SK-MEL-5 (cell line): ENCODE measurements at regions not wholly inside any gene's neighbourhood (a gene's known extent, or its start where the extent isn't known, plus 50 kb on each side); places are given as distances from the start of the nearest gene placed in this dataset.
"Not testable (repeated sequence)": the region's sequence is repeated elsewhere in the genome, so short reads cannot be mapped to it uniquely, and the experiment has no call there.

Experiments used
- DNase-seq: peaks from one replicate; pipeline ENCODE4 v3.0.0-alpha.2; 2016; ENCODE audit warnings: low read depth, low spot score
- in situ Hi-C: cut with HindIII; loops from 2 replicates; pipeline ENCODE4 v1.10.0; 2016; ENCODE audit warnings: low sequenced_read_pairs, high pct_unique_total_duplicates, low pct_unique_long_range_greater_than_20kb

GRCh38 chr7:79976711-79977020 lies 158.0 kb upstream of the GNAI1 start:
- in situ Hi-C loops, DNase-seq: not testable (repeated sequence)

GRCh38 chr7:79975986-79976710 lies 158.5 kb upstream of the GNAI1 start:
- in situ Hi-C loops, DNase-seq: not testable (repeated sequence)

GRCh38 chr7:79973455-79973854 lies 161.2 kb upstream of the GNAI1 start:
- in situ Hi-C loops = no loop called here
- no peak for DNase-seq

GRCh38 chr7:79971058-79971457 lies 163.6 kb upstream of the GNAI1 start:
- in situ Hi-C loops = no loop called here
- no peak for DNase-seq

GRCh38 chr7:79968894-79969293 lies 165.7 kb upstream of the GNAI1 start:
- in situ Hi-C loops = no loop called here

GRCh38 chr7:79968077-79968648 lies 166.5 kb upstream of the GNAI1 start:
- DNase-seq = no peak
- in situ Hi-C loops = no loop called here

More at GRCh38 chr7:79968894-79969293, 165.7 kb upstream of the GNAI1 start:
- DNase-seq = no peak

- DNase-seq = no peak
Observed at GRCh38 chr7:79965946-79966345, 168.7 kb upstream of the GNAI1 start.

GRCh38 chr7:79964463-79964862 lies 170.2 kb upstream of the GNAI1 start:
- in situ Hi-C loops = no loop called here

More at GRCh38 chr7:79965946-79966345, 168.7 kb upstream of the GNAI1 start:
- in situ Hi-C loops = no loop called here

GRCh38 chr7:79953130-79953529 lies 181.5 kb upstream of the GNAI1 start:
- in situ Hi-C loops = no loop called here
- no peak for DNase-seq

More at GRCh38 chr7:79964463-79964862, 170.2 kb upstream of the GNAI1 start:
- no peak for DNase-seq

GRCh38 chr7:79952399-79952798 lies 182.2 kb upstream of the GNAI1 start:
- no peak for DNase-seq
- in situ Hi-C loops = no loop called here

GRCh38 chr7:79951415-79951814 lies 183.2 kb upstream of the GNAI1 start:
- DNase-seq = no peak
- in situ Hi-C loops = no loop called here

GRCh38 chr7:79949778-79950177 lies 184.9 kb upstream of the GNAI1 start:
- in situ Hi-C loops = no loop called here

GRCh38 chr7:79936281-79936983 lies 198.2 kb upstream of the GNAI1 start:
- no peak for DNase-seq
- in situ Hi-C loops = no loop called here

More at GRCh38 chr7:79949778-79950177, 184.9 kb upstream of the GNAI1 start:
- no peak for DNase-seq

- DNase-seq = no peak
- in situ Hi-C loops = no loop called here
Observed at GRCh38 chr7:79934727-79935126, 199.9 kb upstream of the GNAI1 start.

GRCh38 chr7:79933144-79933543 lies 201.5 kb upstream of the GNAI1 start:
- in situ Hi-C loops = no loop called here
- no peak for DNase-seq

- DNase-seq = no peak
- in situ Hi-C loops = no loop called here
Observed at GRCh38 chr7:79930604-79931003, 204.0 kb upstream of the GNAI1 start.

- in situ Hi-C loops = no loop called here
- DNase-seq = no peak
Observed at GRCh38 chr7:79927116-79927515, 207.5 kb upstream of the GNAI1 start.

GRCh38 chr7:79923953-79924352 lies 210.7 kb upstream of the GNAI1 start:
- no peak for DNase-seq
- in situ Hi-C loops = no loop called here

- DNase-seq = no peak
- in situ Hi-C loops = no loop called here
Observed at GRCh38 chr7:79922894-79923293, 211.7 kb upstream of the GNAI1 start.
